GM18517 (cell line): ENCODE measurements at regions not wholly inside any gene's neighbourhood (a gene's known extent, or its start where the extent isn't known, plus 50 kb on each side); places are given as distances from the start of the nearest gene placed in this dataset.

Source experiments
- ATAC-seq: cut with Tn5 transposase; IDR thresholded peaks from one replicate; pipeline ENCODE4 v1.9.1; 2021; ENCODE audit warnings: mild to moderate bottlenecking, moderate library complexity; ENCODE audit not compliant: unreplicated experiment

DNA sequence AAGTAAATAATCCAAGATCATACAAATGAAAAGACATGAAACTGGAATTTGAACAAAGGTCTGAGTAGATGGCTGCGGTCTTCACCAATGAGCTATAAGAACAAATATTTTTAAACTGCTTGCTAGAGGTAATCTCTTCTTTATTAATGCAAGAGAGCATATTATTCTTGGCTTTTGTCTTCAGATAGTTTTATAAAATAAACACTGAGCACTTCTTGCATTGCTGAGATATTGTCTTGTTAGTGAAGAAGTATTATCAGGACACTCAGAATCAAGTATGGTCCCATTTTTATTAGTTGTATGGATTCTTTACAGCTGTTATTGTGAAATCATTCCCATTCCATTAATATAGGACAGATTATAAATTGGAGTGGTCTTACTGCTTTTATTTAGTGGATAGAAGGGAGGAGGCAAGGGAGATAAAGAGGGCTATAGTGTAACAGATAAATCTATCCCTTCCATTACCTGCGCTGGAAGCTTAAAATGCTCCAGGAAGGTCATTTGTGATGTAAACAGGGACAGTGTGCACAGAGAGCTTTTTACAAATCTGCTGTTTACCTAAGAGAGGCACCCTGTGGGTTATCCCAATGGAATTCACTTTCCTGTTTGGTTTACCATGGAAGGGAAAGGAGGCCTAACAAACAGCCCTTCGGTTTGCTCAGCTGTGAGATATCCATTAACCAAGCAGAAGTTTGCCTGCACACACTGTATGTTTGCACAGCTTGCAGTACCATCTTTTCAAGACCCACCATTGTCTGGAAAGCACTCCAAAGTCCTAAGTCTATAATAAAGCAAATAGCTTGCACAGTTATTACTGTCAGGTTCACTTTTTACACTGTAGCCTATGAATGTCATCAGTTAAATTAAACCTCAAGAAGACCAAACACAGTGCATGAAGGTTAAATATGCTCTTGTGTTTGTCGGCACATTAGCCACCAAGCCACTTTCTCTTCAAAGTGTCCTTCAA, 347.7 kb upstream of the TGFBR2 start:
- no peak for ATAC-seq

DNA sequence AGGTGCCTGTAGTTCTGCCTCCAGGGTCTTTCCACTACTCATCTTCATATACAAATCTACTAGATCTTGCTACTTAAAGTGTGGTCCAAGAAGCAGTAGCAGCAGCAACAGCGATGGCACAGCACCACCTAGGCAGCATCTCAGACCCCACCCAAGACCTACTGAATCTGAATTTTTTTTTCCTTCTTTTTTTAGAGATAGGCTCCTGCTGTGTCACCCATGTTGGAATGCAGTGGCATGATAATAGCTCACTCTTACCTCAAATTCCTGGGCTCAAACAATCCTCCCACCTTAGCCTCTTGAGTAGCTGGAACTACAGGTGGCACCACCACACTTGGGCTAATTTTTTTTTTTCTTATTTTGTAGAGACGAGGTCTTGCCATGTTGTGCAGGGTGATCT, 346.7 kb upstream of the TGFBR2 start:
- no peak for ATAC-seq

DNA sequence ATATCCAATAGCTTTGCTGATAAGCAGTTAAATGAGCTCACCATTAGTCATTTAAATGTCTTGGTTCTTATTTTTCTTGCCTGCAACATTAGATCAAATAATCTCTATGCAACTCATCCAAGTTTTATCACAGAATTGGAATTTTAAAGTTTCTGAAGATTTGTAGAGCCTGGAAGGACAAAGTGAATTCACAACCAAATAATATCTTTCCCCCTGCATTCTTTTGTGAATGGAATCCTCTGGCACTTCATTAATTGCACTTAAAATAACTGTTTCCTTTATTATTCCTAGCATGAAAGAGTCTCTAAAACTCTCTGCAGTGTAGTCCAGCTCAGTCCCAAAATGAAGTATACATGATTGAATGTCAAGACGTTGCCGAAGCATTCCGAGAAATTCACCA, 345.6 kb upstream of the TGFBR2 start:
- ATAC-seq, result no peak

DNA sequence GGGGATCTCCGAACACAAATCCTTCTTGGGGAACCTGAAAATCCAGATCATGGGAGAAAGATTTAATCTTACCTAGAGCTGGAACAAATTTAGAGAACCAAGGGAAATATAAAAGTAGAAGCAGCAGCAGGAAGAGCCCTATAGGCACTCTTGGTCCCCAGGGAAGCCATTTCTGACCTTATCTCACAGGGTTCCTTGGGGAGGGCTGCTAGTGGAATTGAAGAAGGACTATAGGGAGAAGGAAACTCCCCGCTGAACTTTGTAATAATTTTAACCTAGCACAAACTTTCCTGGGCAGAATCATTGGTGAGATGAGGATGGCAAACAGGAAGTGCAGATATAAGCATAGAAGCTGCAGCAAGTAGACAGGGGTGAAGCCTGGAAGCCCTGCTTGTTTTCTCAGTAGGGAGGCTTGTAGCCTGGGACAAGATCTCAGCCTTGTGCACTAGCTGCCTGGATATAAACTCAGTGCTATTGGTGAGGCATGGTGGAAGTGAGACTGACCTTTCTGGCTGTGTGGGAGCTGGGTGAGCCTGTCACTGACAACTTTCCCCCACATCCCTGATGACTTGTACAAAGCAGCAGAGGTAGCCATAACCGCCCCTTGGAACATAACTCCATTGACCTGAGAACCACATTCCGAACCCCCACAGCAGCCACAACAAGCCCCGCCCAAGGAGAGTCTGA, 343.0 kb upstream of the TGFBR2 start:
- no peak for ATAC-seq

DNA sequence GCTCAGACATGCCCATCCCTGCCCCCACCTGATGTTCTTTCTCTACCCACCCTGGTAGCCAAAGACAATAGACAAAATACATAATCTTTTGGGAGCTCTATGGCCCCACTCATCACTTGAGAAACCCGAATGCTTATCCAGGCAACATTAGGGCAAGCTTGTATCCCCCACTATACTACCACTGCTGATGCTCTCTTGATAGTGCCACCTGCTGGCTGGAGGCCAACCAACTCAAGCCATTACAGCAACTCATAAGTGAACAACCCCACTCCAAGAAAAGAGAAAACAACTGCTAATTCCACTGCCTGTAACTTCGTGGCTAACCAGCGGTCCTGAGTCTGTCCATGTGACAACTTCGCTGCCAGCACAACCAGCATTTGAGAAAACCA, 342.5 kb upstream of the TGFBR2 start:
- no peak for ATAC-seq

DNA sequence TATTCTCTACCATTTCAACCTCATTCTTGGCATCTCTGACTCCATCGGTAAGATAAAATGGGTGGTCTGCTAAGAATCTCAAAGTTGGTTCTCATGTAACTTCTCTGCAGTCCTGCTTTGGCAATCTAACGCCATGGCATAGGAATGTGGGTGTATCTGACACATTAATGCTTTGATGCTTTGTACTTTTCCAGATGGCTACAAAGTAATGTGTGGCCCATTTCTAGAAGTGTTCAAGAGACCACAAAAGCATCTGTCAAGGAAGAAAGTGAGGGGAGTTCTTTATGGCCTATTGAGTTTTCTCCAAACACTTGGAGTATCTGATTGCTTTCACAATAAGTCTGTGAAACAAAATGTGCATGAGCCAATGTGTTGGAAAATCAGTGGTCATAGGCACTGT, 339.9 kb upstream of the TGFBR2 start:
- ATAC-seq, result no peak

DNA sequence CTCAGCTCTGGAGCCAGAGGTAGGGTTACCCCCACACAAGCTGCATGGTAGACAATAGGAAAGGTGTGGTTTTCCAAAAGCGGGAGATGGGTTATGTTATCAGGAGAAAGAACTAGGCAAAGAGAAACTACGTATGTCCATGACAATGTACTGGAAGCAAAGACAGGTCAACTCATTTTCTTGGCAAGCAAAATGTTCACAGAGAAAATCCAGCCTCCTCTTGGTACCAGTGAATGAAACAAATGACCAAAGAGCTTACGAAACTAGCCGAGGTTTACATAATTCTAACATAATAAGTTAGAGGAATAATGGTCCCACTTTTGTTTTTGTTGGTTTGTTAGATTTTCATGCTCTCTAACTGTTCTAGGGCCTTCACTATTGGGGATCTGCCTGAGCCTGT, 338.1 kb upstream of the TGFBR2 start:
- no peak for ATAC-seq

DNA sequence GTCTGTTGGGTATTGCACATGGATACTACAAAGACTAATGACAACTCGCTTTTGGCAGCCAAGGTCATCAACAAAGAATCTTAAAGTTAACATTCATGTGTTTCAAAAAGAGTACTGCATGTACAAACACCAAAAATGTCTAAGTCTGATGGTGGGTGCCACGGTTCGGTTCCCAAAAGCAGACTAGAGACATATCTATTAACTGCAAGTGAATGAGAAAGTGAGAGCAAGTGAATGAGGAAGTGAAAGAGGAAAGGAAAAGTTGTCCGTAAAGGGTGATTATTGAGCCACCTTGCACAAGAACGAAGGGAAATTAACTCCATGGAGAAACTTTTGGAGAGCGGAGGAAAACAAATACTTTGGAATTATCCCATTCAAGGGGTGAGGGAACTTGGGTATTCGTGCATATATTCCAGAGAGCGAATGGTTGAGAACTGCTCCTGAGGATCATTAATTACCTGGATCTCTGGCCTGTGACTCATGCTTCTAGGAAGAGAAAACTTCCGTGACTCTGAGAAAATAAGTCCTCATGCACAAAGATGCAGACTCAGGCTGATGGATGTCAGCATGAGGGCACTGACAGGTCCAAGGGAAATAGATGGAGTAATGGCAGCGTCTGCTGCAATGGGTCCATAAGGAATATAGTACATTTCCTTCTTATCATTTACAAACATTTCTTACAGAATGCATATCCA, 336.5 kb upstream of the TGFBR2 start:
- ATAC-seq, result no peak

DNA sequence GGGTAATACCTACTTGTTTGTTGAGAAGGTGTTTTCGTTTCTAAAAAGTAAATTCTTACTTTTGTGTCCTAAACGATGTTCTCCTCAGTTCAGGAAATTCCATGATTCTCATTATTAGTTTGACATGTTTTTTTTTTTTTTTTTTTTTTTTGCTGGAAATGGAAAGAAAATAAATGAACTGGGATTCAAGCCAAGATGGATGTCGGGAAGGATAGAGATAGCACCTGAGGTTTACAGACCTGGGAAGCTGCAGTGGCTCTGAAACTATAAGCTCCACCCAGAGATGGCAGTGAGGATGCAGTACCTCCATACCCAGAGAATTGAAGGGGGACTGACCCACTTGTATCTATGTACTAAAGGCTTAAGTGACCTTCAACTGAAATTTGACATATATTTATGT, 334.6 kb upstream of the TGFBR2 start:
- no peak for ATAC-seq

DNA sequence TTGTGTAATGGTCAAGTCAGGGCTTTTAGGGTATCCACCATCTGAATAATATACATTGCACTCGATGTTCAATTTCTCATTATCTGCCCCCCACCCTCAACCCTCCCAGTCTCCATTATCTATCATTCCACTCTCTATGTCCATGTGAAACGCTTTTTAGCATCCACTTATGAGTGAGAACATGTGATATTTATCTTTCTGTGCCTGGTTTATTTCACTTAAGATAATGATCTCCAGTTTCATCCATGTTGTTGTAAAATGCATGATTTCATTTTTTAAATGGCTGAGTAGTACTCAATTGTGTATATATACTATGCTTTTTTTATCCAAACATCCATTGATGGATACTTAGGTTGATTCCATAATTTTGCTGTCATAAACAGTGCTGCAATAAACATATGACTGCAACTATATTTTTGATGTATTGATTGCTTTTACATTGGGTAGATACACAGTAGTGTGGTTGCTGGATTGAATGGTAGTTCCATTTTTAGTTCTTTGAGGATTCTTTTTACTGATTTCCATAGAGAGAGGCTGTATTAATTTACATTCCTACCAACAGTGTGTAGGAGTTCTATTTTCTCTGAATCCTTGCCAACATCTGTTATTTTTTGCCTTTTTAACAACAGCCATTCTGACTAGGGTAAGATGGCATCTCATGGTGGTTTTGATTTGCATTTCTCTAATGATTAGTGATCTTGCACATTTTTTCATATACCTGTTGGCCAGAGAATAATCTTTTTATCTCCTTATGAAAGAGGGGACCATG, 332.9 kb upstream of the TGFBR2 start:
- no peak for ATAC-seq

DNA sequence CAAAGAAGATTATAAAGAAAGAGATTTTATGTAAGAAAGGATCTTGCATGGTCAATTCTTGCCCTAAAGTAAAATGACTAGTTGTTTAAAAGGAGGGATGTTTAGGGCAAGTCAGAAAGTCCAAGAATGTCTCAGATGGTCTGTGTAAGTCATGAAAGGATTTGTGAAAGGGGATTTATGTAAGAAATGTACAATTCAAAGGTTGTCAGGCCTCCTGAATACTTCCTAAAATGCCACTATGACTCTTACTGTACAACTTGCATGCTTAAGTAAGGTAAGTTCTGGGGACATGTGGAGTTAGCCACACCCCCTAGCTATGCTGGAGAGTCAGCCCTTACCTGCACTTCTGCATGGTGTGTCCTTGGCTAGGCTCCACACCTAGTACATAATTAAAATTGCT, 328.9 kb upstream of the TGFBR2 start:
- no peak for ATAC-seq

DNA sequence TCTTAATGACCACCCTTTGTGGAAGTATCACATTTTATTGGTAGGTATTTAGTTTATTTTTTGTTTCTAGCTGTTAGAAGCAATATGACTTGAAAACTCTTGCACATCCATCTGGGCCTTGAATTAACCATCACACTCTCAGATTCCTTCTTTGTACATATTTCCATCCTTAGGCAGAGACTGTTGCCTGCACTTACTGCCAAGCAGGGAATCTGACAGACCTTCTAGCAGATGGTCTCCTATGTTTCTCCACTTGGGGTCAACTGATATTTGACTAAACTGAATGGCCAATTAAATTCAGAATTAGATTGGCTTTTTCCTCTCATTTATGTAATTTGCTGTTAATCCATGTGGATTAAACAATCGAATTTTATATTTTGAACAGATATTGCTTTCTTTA, 324.9 kb upstream of the TGFBR2 start:
- ATAC-seq, result no peak

DNA sequence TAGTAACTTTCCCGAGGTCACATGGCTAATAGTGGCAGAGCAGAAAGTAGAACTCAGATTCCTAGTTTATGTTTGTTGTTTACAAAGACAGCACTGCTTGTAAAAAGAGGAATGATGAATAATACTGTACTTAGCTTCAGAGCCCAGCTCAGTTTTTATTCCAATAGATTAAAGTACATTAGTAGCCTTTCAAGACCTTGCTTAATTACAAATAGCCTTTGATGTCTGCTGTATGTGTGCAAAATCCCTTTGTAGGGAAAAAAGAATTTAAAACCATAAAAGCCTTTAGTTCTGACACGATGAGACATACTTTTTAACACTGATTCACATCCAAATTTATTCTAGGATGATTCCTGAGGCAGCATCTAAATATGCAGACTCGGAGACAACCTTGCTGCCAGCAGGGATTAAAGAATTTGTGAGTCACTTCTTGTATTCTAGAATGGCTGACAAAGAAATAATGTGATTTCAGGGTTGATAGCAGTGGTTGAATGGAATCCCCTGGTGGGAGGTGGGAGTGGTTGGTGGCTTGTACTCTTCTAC, 324.2 kb upstream of the TGFBR2 start:
- ATAC-seq, result no peak

DNA sequence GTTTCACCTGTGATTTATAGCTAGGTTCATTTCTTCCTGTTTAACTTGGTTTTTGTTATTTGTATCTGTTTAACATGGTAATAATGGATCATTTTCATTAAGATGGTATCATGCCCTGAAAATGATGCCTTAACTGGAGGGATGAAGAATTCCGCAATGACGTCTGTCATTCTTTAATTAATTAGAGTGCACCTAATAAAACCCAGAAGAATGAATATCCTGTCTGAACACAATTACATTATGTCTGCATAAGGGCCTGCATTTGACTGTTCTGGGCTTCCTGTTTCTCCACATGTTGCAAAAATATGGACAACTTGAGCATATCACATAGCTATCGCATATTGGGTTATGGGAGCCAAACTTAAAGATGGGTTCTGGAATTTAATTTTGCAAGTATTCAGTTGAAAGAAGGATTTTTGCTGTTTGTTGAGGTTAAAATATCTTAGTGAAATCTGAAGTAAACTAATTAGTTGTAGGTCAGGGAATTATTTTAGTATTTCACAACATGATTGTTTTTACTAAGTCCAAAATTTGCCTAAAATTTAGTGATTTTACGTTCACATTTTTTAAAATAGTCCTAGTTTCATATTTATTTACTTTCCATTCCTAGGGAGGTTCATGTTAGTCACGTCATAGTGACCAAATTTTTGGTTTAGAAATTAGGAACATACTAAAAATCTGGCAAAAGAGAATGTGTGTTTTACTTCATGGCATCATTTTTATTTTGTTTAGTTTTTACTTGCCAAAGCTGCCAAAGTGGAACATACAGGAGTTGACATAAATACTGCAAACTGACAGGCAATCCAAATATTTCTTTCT, 321.0 kb upstream of the TGFBR2 start:
- ATAC-seq, result no peak

DNA sequence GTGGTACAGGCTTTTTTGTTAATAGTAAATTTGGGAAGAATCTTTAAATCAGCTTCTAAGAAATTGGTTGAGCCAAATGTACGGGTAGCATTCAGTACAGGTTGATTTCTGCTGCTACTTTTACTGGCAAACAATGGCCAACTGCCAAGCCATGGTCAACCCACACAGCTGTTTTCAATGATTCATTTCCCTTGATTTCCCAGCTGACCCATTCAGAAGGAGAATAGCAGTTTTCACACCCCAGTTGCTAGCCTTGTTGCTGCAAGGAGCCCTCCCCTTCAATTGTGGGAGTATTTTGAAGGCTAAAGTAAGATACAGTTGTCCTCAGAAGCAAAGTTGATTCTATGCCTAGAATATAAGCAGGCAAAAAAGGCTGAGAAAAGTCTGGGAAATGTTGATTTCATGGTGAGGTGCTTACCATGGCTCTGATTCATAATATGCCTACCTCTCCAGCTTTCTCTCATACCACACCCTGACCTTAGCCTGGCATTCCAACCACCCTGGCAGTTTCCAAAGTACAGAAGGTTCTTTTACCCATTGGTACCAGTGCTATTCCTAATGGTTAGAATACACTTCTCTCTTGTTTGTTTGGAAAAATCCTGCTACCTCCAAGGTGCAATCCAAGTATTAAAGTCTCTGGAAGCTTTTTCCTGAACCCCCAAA, 320.3 kb upstream of the TGFBR2 start:
- ATAC-seq, result no peak

DNA sequence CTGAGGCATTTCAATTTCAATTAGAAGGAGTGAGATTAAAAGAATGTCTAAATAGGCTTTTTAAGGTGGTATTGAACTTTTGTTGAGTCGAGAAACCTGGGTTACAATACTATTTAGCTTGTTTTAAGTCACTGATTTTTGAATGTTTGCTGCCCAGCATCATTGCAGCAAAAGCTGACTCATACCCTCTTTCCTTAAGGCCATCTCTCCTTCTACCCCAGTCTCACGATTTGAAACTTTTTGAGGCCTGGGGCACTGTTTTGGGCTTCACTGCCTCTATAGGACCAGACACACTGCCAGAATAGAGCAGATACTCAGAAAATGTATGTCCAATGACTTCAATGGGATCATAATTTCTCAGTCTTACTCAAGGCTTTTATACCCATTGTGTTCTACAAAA, 319.6 kb upstream of the TGFBR2 start:
- no peak for ATAC-seq

DNA sequence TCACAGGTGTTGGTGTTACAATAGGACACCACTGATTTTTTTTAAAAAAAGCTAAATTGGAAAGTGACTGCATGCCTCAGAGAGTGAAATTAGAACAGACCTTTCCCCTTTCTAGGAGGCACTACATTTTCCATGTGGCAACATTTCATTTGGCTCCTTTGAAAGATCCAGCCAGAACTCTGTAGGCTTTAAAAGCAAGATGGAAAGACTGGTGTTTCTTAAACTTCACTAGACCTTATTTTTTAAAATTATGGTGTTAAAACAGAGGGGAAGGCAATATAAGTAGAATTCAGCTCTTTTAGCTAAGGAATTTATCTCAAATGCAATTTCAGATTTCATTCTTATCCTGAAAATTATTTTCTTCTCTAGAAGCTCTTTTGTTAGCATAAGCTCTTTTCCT, 317.6 kb upstream of the TGFBR2 start:
- no peak for ATAC-seq

DNA sequence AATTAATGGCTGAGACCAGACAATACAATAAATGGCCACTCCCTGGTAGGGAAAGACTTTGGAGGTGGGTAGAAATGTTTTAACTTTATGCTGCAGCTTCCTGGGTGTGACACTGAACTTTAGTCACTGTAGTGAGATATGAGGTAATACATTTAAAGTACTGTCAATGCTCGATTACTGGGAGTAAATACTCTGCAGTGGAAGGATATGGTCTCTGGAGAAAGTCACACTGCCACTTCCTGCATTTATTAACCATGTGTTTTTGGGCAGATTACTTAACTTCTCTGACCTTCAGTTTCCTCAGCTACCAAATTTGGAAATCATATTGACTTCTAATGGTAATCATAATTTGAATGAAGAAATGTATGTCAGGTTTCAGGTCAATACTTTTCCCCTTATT, 317.1 kb upstream of the TGFBR2 start:
- no peak for ATAC-seq

DNA sequence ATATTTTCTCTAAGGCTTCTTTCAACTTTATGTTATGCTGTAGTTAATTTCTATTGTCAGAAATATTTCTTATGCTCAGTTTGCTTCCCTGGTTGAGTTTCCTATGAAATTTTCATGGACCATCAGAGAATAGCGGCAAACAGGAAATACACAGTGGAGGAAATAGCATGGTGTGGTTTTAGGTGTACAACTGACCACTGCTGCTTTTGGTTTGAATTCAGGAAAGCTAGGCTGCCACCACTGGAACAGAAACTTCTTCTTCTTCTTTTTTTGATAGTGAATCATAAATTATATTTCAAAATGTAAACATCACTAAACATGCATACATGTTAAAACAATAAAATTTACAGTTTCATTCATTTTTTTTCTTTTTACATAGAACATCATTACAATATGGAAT, 316.6 kb upstream of the TGFBR2 start:
- no peak for ATAC-seq
